ENCODE measurements at regions not wholly inside any gene's neighbourhood (a gene's known extent, or its start where the extent isn't known, plus 50 kb on each side); places are given as distances from the start of the nearest gene placed in this dataset.

- H3K9me3 ChIP-seq (ENCODE audit: control insufficient read depth in 4 of 4, insufficient read depth in 3 of 4, low read length in 3 of 4) = peaks cover 0 to 7% (median 3%) of the 10 kb centered on the region in 4 donors
- no peaks in the 10 kb centered on the region for H3K27me3 ChIP-seq (ENCODE audit: control insufficient read depth in 3 of 3, insufficient read depth in 3 of 3, low read length in 2 of 3)
- H3K27ac ChIP-seq (ENCODE audit: low read depth in 1 of 2, low read length in 1 of 2) = no peak overlapping the region
- ATAC-seq (ENCODE audit: insufficient read depth, low FRiP score) (no peak), DNase-seq (no peak)
- TF ChIP-seq CTCF (IDR thresholded peaks at IDR 0.05; ENCODE audit: control extremely low read depth, extremely low read depth) = no peak
- WGBS, 2 donors = 90 to 95% methylated on average over 3 of the region's 3 CpGs
- H3K4me3 ChIP-seq = no peak overlapping the region
- peaks cover 0 to 19% (median 5%) of the 10 kb centered on the region in 5 donors for H3K4me1 ChIP-seq (ENCODE audit: control insufficient read depth in 5 of 5, insufficient read depth in 5 of 5, low read length in 5 of 5)
- no peak overlapping the region for H3K9ac ChIP-seq (ENCODE audit: insufficient read depth in 1 of 2, low read length in 2 of 2)
- no peaks in the 10 kb centered on the region for H3K36me3 ChIP-seq (ENCODE audit: control insufficient read depth in 4 of 4, insufficient read depth in 4 of 4, low read length in 4 of 4)
Observed at GRCh38 chr10:21197838-21198237, 300.7 kb upstream of the NEBL start.

DNA sequence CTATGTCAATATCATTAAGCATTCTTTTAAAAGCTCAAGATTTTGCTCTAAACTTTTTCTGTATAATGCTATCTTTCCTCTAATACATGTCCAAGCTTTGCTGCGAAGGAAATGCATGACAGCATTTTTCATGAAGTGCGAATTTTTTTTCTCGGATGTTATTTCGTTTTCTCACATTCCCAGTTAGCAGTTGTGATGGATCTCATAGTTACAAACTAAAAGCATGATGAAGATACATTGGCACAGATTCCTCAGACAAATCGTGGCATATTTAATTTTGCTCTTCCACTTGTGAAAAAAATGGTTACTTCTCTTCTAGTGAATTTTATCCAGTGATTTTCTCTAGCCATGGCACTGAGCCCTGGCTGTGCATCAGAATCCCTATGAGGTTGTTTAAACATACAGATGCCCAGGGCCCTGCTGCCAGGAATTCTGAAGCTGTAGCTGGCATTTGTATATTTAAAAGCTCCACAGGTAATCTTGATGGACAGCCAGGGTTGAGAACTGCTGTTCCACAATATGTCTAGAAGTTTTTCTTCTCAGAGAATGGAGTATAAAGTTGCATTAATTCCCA, 299.8 kb upstream of the NEBL start:
- DNase-seq = peak; percentile 38 to 89 (median 88)
- peaks cover 0 to 7% (median 3%) of the 10 kb centered on the region in 4 donors for H3K9me3 ChIP-seq (ENCODE audit: control insufficient read depth in 4 of 4, insufficient read depth in 3 of 4, low read length in 3 of 4)
- H3K4me1 ChIP-seq (ENCODE audit: control insufficient read depth in 5 of 5, insufficient read depth in 5 of 5, low read length in 5 of 5) = peaks cover 0 to 19% (median 5%) of the 10 kb centered on the region in 5 donors
- no peak for ATAC-seq (ENCODE audit: insufficient read depth, low FRiP score)
- TF ChIP-seq CTCF (IDR thresholded peaks at IDR 0.05; ENCODE audit: control extremely low read depth, extremely low read depth) = no peak
- 59 to 83% methylated on average over 5 of the region's 5 CpGs for WGBS, 2 donors
- peak overlapping the region in 1 of 2 donors; percentile 19 for H3K9ac ChIP-seq (ENCODE audit: insufficient read depth in 1 of 2, low read length in 2 of 2)
- H3K27ac ChIP-seq (ENCODE audit: low read depth in 1 of 2, low read length in 1 of 2) = no peak overlapping the region
- no peak overlapping the region for H3K4me3 ChIP-seq
- H3K36me3 ChIP-seq (ENCODE audit: control insufficient read depth in 4 of 4, insufficient read depth in 4 of 4, low read length in 4 of 4) = no peaks in the 10 kb centered on the region
- H3K27me3 ChIP-seq (ENCODE audit: control insufficient read depth in 3 of 3, insufficient read depth in 3 of 3, low read length in 2 of 3) = no peaks in the 10 kb centered on the region

DNA sequence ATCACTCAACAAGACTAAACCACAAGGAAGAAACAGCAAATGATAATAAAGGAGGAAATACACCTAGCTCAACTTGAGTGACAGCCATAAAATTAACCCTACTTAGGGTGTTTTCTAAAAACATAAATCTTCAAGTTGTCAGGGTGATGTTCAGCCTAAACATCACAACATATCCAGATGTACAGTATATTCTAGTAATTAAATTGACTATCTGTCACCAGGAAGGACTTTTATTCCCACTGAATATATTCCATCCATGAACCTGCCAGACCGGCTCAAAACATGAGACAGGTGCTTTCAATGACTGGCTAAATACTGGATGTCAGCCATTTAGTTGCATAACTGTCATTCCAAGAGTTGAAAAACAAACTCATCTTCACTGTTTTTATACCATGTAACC, 298.1 kb upstream of the NEBL start:
- Histone ChIP-seq H3K4me3 (no peak overlapping the region), H3K27me3 (ENCODE audit: control insufficient read depth in 3 of 3, insufficient read depth in 3 of 3, low read length in 2 of 3) (no peaks in the 10 kb centered on the region), H3K9ac (ENCODE audit: insufficient read depth in 1 of 2, low read length in 2 of 2) (no peak overlapping the region), H3K4me1 (ENCODE audit: control insufficient read depth in 5 of 5, insufficient read depth in 5 of 5, low read length in 5 of 5) (peaks cover 0 to 19% (median 5%) of the 10 kb centered on the region in 5 donors), H3K36me3 (ENCODE audit: control insufficient read depth in 4 of 4, insufficient read depth in 4 of 4, low read length in 4 of 4) (no peaks in the 10 kb centered on the region), H3K27ac (ENCODE audit: low read depth in 1 of 2, low read length in 1 of 2) (no peak overlapping the region), H3K9me3 (ENCODE audit: control insufficient read depth in 4 of 4, insufficient read depth in 3 of 4, low read length in 3 of 4) (peaks cover 0 to 7% (median 3%) of the 10 kb centered on the region in 4 donors)
- TF ChIP-seq CTCF (IDR thresholded peaks at IDR 0.05; ENCODE audit: control extremely low read depth, extremely low read depth) = no peak
- DNase-seq (no peak), ATAC-seq (ENCODE audit: insufficient read depth, low FRiP score) (peak; percentile 29)
- WGBS, 2 donors = 69 to 77% methylated on average over 1 of the region's 1 CpG

All from lung (tissue), 11 donors.